Endothelial cell of umbilical vein (primary cell): ENCODE measurements at regions not wholly inside any gene's neighbourhood (a gene's known extent, or its start where the extent isn't known, plus 50 kb on each side); places are given as distances from the start of the nearest gene placed in this dataset.

Source experiments
- BruUV-seq: library from RNA; stranded (reverse); fragments of 400-500 nt; replicated peaks from 2 replicates; lab custom pipeline; 2021; lab: Mats Ljungman, UMichigan
- CTCF ChIA-PET: fragments of 300-600, 350-600 bp; sonication (Branson Sonifier 250); formaldehyde crosslinking; loops from one replicate; lab custom pipeline; 2021; ENCODE audit warnings: antibody characterized with exemption, inconsistent platforms; lab: Charles Lee
- POLR2A ChIA-PET: fragments of 300-600, 350-600 bp; sonication (Branson Sonifier 250); formaldehyde crosslinking; loops from one replicate; lab custom pipeline; 2021; ENCODE audit warnings: antibody characterized with exemption, inconsistent platforms; lab: Charles Lee
- DNase-seq: peaks from one replicate; pipeline ENCODE4 v3.0.0-alpha.2; 2011; ENCODE audit warnings: low read depth, low spot score
- FAIRE-seq: peaks from 2 replicates; lab custom pipeline; 2011; peaks lifted over from hg19 to GRCh38; lab: Jason Lieb, UNC
- H2AFZ ChIP-seq: 2 replicates; pipeline ENCODE4 v1.6.0; 2012; ENCODE audit warnings: low read depth, low read length, control low read depth, inconsistent platforms
- H3K27ac ChIP-seq: 2 replicates; pipeline ENCODE4 v1.5.1; 2011; ENCODE audit warnings: low read depth, mild to moderate bottlenecking, control low read depth, low read length, moderate library complexity; ENCODE audit not compliant: insufficient read depth
- H3K27me3 ChIP-seq, 2 experiments: 2 replicates each; pipeline versions ENCODE4 v1.6.0 to v1.6.1; 2011; ENCODE audit warnings: low read length in 2 of 2, mixed read lengths in 1 of 2; ENCODE audit not compliant: control insufficient read depth in 2 of 2, insufficient read depth in 2 of 2
- H3K36me3 ChIP-seq, 2 experiments: 2 replicates in 1 of 2; 3 replicates in 1 of 2; pipeline ENCODE4 v1.5.1; 2011; ENCODE audit warnings: low read length in 2 of 2, mild to moderate bottlenecking in 1 of 2, moderate library complexity in 1 of 2; ENCODE audit not compliant: control insufficient read depth in 2 of 2, insufficient read depth in 2 of 2; ENCODE audit errors: extremely low read depth in 1 of 2
- H3K4me1 ChIP-seq: 3 replicates; pipeline ENCODE4 v1.5.1; 2011; ENCODE audit warnings: mild to moderate bottlenecking, low read length; ENCODE audit not compliant: control insufficient read depth, insufficient read depth; ENCODE audit errors: extremely low read depth
- H3K4me2 ChIP-seq: 2 replicates; pipeline ENCODE4 v1.6.1; 2011; ENCODE audit warnings: low read length, control low read depth, mixed read lengths; ENCODE audit not compliant: insufficient read depth
- H3K4me3 ChIP-seq, 3 experiments: fragments of 200-600 bp in 1 of 3; sonication (generic), shearing (Covaris generic) in 1 of 3; replicated peaks in 1 of 3; 2 replicates each; pipeline ENCODE4 v1.5.1; 2011 to 2016; ENCODE audit warnings: control low read depth in 3 of 3, low read length in 3 of 3, mild to moderate bottlenecking in 2 of 3, inconsistent platforms in 1 of 3, low read depth in 1 of 3, moderate library complexity in 1 of 3; ENCODE audit not compliant: insufficient read depth in 1 of 3
- H3K79me2 ChIP-seq: 2 replicates; pipeline ENCODE4 v1.6.0; 2012; ENCODE audit warnings: low read length, inconsistent platforms; ENCODE audit not compliant: control insufficient read depth, insufficient read depth
- H3K9ac ChIP-seq: replicated peaks from 2 replicates; pipeline ENCODE3; 2011; ENCODE audit warnings: low read length, control low read depth; ENCODE audit not compliant: insufficient read depth; ENCODE audit errors: extremely low read depth
- H3K9me1 ChIP-seq: replicated peaks from 3 replicates; pipeline ENCODE4 v1.6.0; 2011; ENCODE audit warnings: mild to moderate bottlenecking, low read length; ENCODE audit not compliant: control insufficient read depth, insufficient read depth; ENCODE audit errors: extremely low read depth
- H3K9me3 ChIP-seq: replicated peaks from 2 replicates; pipeline ENCODE4 v1.5.1; 2012; ENCODE audit warnings: low read length, inconsistent platforms; ENCODE audit not compliant: control insufficient read depth, insufficient read depth
- H4K20me1 ChIP-seq: replicated peaks from 2 replicates; pipeline ENCODE3; 2011; ENCODE audit warnings: mild to moderate bottlenecking, low read length; ENCODE audit not compliant: control insufficient read depth, insufficient read depth; ENCODE audit errors: extremely low read depth
- CTCF ChIP-seq, 2 donors: IDR thresholded peaks; 1 replicate in 1 of 2; 2 replicates in 1 of 2; pipeline ENCODE4 v1.5.1; 2011; ENCODE audit warnings: low read length in 2 of 2, mild to moderate bottlenecking in 2 of 2, moderate library complexity in 2 of 2, control low read depth in 1 of 2, inconsistent platforms in 1 of 2, low read depth in 1 of 2; ENCODE audit not compliant: insufficient read depth in 1 of 2; ENCODE audit errors: extremely low read depth in 1 of 2
- EZH2 ChIP-seq: IDR thresholded peaks from 2 replicates; pipeline ENCODE4 v1.6.1; 2012; ENCODE audit warnings: borderline replicate concordance, low read depth, mild to moderate bottlenecking, moderate library complexity, low read length, inconsistent platforms; ENCODE audit not compliant: severe bottlenecking
- FOS ChIP-seq: IDR thresholded peaks from 2 replicates; pipeline ENCODE4 v1.6.1; 2011; ENCODE audit warnings: mild to moderate bottlenecking, low read length, moderate library complexity, borderline replicate concordance; ENCODE audit not compliant: insufficient read depth
- GATA2 ChIP-seq: IDR thresholded peaks from 2 replicates; pipeline ENCODE4 v1.7.0; 2011; ENCODE audit warnings: low read depth, mild to moderate bottlenecking, moderate library complexity, mixed read lengths, low read length; ENCODE audit not compliant: insufficient read length, insufficient read depth
- JUN ChIP-seq: IDR thresholded peaks from 2 replicates; pipeline ENCODE4 v1.6.1; 2011; ENCODE audit warnings: borderline replicate concordance, low read depth; ENCODE audit not compliant: insufficient read length, insufficient read depth
- MYC ChIP-seq: IDR thresholded peaks from one replicate; pipeline ENCODE4 v1.6.1; 2011; ENCODE audit warnings: mild to moderate bottlenecking, low read depth, low read length
- POLR2A ChIP-seq: IDR thresholded peaks from 2 replicates; pipeline ENCODE4 v1.6.1; 2012; ENCODE audit warnings: low read depth, mild to moderate bottlenecking, control low read depth, low read length
- POLR2AphosphoS5 ChIP-seq: IDR thresholded peaks from 2 replicates; pipeline ENCODE4 v1.6.1; 2012; ENCODE audit warnings: low read depth, mild to moderate bottlenecking, control low read depth, low read length, moderate library complexity; ENCODE audit not compliant: insufficient read depth
- dilution Hi-C: fragments of 300-500 bp; cut with MboI; formaldehyde crosslinking; loops from one replicate; pipeline ENCODE4 v1.15.0; 2019; ENCODE audit warnings: low sequenced_read_pairs; ENCODE audit not compliant: extremely low pct_ligation_motif_present
- intact Hi-C: fragments of 100-400 bp; cut with micrococcal nuclease; formaldehyde crosslinking; loops from one replicate; pipeline ENCODE4 v1.10.0; 2022
- TF ChIP-seq, protein P1 (sequence below): IDR thresholded peaks from 2 replicates; pipeline ENCODE4 v1.6.1; 2011; ENCODE audit not compliant: insufficient read depth, insufficient read length

DNA sequence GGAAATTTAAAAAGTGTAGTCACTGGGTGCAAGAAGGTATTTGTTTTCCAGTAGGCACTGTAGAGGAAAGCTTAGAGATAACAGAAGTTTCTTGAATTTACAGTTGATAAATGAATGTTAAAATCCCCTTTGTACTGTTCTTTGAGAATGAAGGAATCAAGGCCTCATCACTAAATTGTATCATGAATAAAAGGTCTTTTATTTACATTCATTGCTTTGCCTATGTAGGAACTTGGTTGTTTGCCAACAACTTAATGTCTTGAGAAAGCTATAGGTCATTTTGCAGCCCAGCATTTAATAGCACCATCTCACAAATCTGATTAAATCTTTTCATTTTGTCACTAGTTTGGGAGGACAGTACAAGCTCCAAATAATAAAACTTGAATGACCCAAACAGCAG is 213.9 kb upstream of the ITGA4 start:
- Histone ChIP-seq H3K27me3 (no peaks in the 10 kb centered on the region), H3K9me3 (no peaks in the 10 kb centered on the region), H3K36me3 (no peaks in the 10 kb centered on the region), H3K9ac (no peak overlapping the region), H3K4me1 (no peaks in the 10 kb centered on the region), H3K9me1 (no peaks in the 10 kb centered on the region), H3K79me2 (no peaks in the 10 kb centered on the region), H3K27ac (no peak overlapping the region), H3K4me2 (no peak overlapping the region), H2AFZ (no peak overlapping the region), H4K20me1 (no peaks in the 10 kb centered on the region), H3K4me3 (no peak overlapping the region)
- dilution Hi-C loops (no loop called here), intact Hi-C loops (no loop called here)
- TF ChIP-seq MYC (no peak), GATA2 (no peak), CTCF (IDR thresholded peaks at IDR 0.05; ENCODE audit: extremely low read depth in 1 of 2, insufficient read depth in 1 of 2, low read depth in 1 of 2, low read length in 2 of 2) (no peak), EZH2 (no peak), POLR2A (no peak), JUN (no peak)
- TF ChIP-seq, protein P1, sequence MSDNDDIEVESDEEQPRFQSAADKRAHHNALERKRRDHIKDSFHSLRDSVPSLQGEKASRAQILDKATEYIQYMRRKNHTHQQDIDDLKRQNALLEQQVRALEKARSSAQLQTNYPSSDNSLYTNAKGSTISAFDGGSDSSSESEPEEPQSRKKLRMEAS: no peak
- ChIA-PET POLR2A (no interaction called here), CTCF (no interaction called here)
- DNase-seq (no peak), FAIRE-seq (no peak)
- no TSS peak for BruUV-seq

- Histone ChIP-seq H3K9me3 (no peaks in the 10 kb centered on the region), H2AFZ (no peak overlapping the region), H3K9me1 (no peaks in the 10 kb centered on the region), H3K36me3 (no peaks in the 10 kb centered on the region), H3K4me1 (no peaks in the 10 kb centered on the region), H3K27ac (no peak overlapping the region), H3K9ac (no peak overlapping the region), H3K4me2 (no peak overlapping the region), H3K27me3 (no peaks in the 10 kb centered on the region), H3K4me3 (no peak overlapping the region), H4K20me1 (no peaks in the 10 kb centered on the region), H3K79me2 (no peaks in the 10 kb centered on the region)
- ChIA-PET CTCF (no interaction called here), POLR2A (no interaction called here)
- no peak for FAIRE-seq
- intact Hi-C loops (no loop called here), dilution Hi-C loops (no loop called here)
- no peak for TF ChIP-seq POLR2A
- no peak for TF ChIP-seq EZH2
- TF ChIP-seq GATA2: no peak
- TF ChIP-seq MYC: no peak
- TF ChIP-seq POLR2AphosphoS5: no peak
- TF ChIP-seq, protein P1: no peak
- no peak for TF ChIP-seq CTCF (IDR thresholded peaks at IDR 0.05; ENCODE audit: extremely low read depth in 1 of 2, insufficient read depth in 1 of 2, low read depth in 1 of 2, low read length in 2 of 2)
- TF ChIP-seq JUN: no peak
- TF ChIP-seq FOS: no peak
- DNase-seq: no peak
- BruUV-seq: no TSS peak
Observed at GRCh38 chr2:181250691-181251090, 206.5 kb upstream of the ITGA4 start.
